Hematopoietic multipotent progenitor cell (in vitro differentiated cells): ENCODE measurements at regions not wholly inside any gene's neighbourhood (a gene's known extent, or its start where the extent isn't known, plus 50 kb on each side); places are given as distances from the start of the nearest gene placed in this dataset.
"Not testable (repeated sequence)": the region's sequence is repeated elsewhere in the genome, so short reads cannot be mapped to it uniquely, and the experiment has no call there.

ENCODE experiments used
- DNase-seq, 3 donors: peaks; one replicate each; pipeline ENCODE4 v3.0.0-alpha.2; 2011 to 2015; ENCODE audit warnings: low read depth in 2 of 3, low spot score in 2 of 3

- DNase-seq, result not testable (repeated sequence)
These were observed 1447.2 kb downstream of the RAPGEF2 start for GRCh38 chr4:160549951-160550519.

GRCh38 chr4:160562661-160563060 lies 1459.8 kb downstream of the RAPGEF2 start:
- DNase-seq, result no peak

- no peak for DNase-seq
These were observed 1460.8 kb downstream of the RAPGEF2 start for GRCh38 chr4:160563552-160564282.

GRCh38 chr4:160567634-160568033 lies 1464.8 kb downstream of the RAPGEF2 start:
- DNase-seq, result no peak

- no peak for DNase-seq
These were observed 1467.4 kb downstream of the RAPGEF2 start for GRCh38 chr4:160570271-160570670.

GRCh38 chr4:160574272-160574671 lies 1471.4 kb downstream of the RAPGEF2 start:
- DNase-seq, result not testable (repeated sequence)

- DNase-seq, result no peak
These were observed 1477.7 kb downstream of the RAPGEF2 start for GRCh38 chr4:160580581-160580980.

- DNase-seq, result no peak
These were observed 1489.4 kb downstream of the RAPGEF2 start for GRCh38 chr4:160592258-160592657.

- DNase-seq, result no peak
These were observed 1492.8 kb downstream of the RAPGEF2 start for GRCh38 chr4:160595646-160596045.

- no peak for DNase-seq
These were observed 1501.7 kb downstream of the RAPGEF2 start for GRCh38 chr4:160604541-160604940.

GRCh38 chr4:160611181-160611580 lies 1508.3 kb downstream of the RAPGEF2 start:
- no peak for DNase-seq

- no peak for DNase-seq
These were observed 1528.2 kb downstream of the RAPGEF2 start for GRCh38 chr4:160631044-160631443.

- DNase-seq, result no peak
These were observed 1511.0 kb downstream of the FSTL5 start for GRCh38 chr4:160652790-160653189.

GRCh38 chr4:160675550-160675949 lies 1488.2 kb downstream of the FSTL5 start:
- no peak for DNase-seq

GRCh38 chr4:160685729-160686128 lies 1478.1 kb downstream of the FSTL5 start:
- no peak for DNase-seq

GRCh38 chr4:160701671-160702070 lies 1462.1 kb downstream of the FSTL5 start:
- DNase-seq, result no peak

GRCh38 chr4:160709026-160709425 lies 1454.8 kb downstream of the FSTL5 start:
- DNase-seq, result no peak

GRCh38 chr4:160709546-160709945 lies 1454.3 kb downstream of the FSTL5 start:
- DNase-seq, result no peak

- no peak for DNase-seq
These were observed 1447.2 kb downstream of the FSTL5 start for GRCh38 chr4:160716551-160716950.

- DNase-seq, result no peak
These were observed 1446.0 kb downstream of the FSTL5 start for GRCh38 chr4:160717848-160718247.

GRCh38 chr4:160724063-160724462 lies 1439.7 kb downstream of the FSTL5 start:
- no peak for DNase-seq

- no peak for DNase-seq
These were observed 1418.7 kb downstream of the FSTL5 start for GRCh38 chr4:160745126-160745525.
